ENCODE measurements at regions not wholly inside any gene's neighbourhood (a gene's known extent, or its start where the extent isn't known, plus 50 kb on each side); places are given as distances from the start of the nearest gene placed in this dataset.

DNA sequence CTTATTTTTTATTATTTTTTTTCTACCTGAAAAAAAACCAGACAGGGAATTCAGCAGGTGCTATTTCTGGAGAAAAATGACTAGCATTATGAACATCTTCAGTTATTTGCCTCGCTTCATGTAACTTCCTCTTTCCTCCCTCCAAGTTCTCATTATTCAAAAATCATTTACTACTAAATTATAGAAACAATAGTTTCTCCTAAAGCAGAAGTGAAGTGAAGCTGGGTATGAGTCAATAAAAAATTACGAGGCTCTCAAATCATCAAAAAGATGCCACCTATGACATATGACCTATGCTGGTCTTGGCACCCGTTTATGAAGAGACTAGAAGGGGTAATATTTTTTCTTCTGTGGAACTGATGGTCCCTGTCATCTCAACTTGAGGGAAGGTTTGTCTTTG is 145.0 kb upstream of the AADAT start:
- DNase-seq (ENCODE audit: low read depth in 1 of 2, low spot score in 2 of 2) (no peak), FAIRE-seq (no peak)
- Histone ChIP-seq H3K36me3 (ENCODE audit: control insufficient read depth in 2 of 4, insufficient read depth in 4 of 4, low read length in 3 of 4) (no peaks in the 10 kb centered on the region), H3K9me3 (ENCODE audit: insufficient read depth in 2 of 2, low read depth in 1 of 2, low read length in 1 of 2) (no peaks in the 10 kb centered on the region), H3K18ac (ENCODE audit: extremely low read depth, low read length) (no peak overlapping the region), H3K4me1 (replicated peaks in 1 of 4; ENCODE audit: control insufficient read depth in 3 of 4, insufficient read depth in 4 of 4, low read length in 3 of 4) (no peaks in the 10 kb centered on the region), H2BK5ac (ENCODE audit: low read depth, low read length) (no peak overlapping the region), H3K4me3 (ENCODE audit: extremely low read depth in 1 of 4, insufficient read depth in 2 of 4, low read depth in 3 of 4, low read length in 4 of 4) (no peak overlapping the region), H2AK5ac (ENCODE audit: low read depth, low read length) (no peak overlapping the region), H3K56ac (replicated peaks; ENCODE audit: insufficient read length, low read depth, low read length) (no peak overlapping the region), H3K79me1 (ENCODE audit: low read depth, low read length) (no peaks in the 10 kb centered on the region), H3K27me3 (replicated peaks in 1 of 4; ENCODE audit: control insufficient read depth in 3 of 4, extremely low read depth in 1 of 4, insufficient read depth in 3 of 4, low read length in 3 of 4) (no peaks in the 10 kb centered on the region), H3K23me2 (ENCODE audit: low read depth, low read length) (no peaks in the 10 kb centered on the region), H3K23ac (ENCODE audit: insufficient read length) (no peak overlapping the region), H3K27ac (ENCODE audit: low read depth, low read length) (no peak overlapping the region), H4K8ac (ENCODE audit: extremely low read depth, insufficient read depth, low read length) (no peak overlapping the region), H3K79me2 (ENCODE audit: control insufficient read depth in 1 of 2, insufficient read depth in 2 of 2, low read length in 2 of 2) (no peaks in the 10 kb centered on the region), H2BK20ac (ENCODE audit: low read length) (no peak overlapping the region), H3K14ac (ENCODE audit: insufficient read length) (no peak overlapping the region), H2BK15ac (ENCODE audit: low read length) (no peak overlapping the region), H3K4me2 (ENCODE audit: insufficient read depth in 1 of 2, low read depth in 2 of 2, low read length in 2 of 2) (no peak overlapping the region), H2AFZ (ENCODE audit: low read length) (no peak overlapping the region), H2BK120ac (replicated peaks; ENCODE audit: low read depth, low read length) (no peak overlapping the region), H4K91ac (replicated peaks; ENCODE audit: insufficient read length, low read length) (no peak overlapping the region), H3K4ac (replicated peaks; ENCODE audit: insufficient read length, low read depth, low read length) (no peak overlapping the region), H2BK12ac (ENCODE audit: low read depth, low read length) (no peak overlapping the region), H4K20me1 (replicated peaks in 1 of 2; ENCODE audit: control insufficient read depth in 1 of 2, insufficient read depth in 2 of 2, low read length in 2 of 2) (no peaks in the 10 kb centered on the region), H4K5ac (ENCODE audit: insufficient read length, low read depth, low read length) (no peak overlapping the region), H3K9ac (replicated peaks in 1 of 4; ENCODE audit: extremely low read depth in 1 of 4, low read depth in 3 of 4, low read length in 3 of 4) (no peak overlapping the region)
- ChIA-PET CTCF (ENCODE audit: partially characterized antibody) (interaction anchor here (1.3 kb wide), 1 partner anchor 10 kb away, joined by 3 read pairs; no protein-coding TSS in a partner anchor), POLR2A (ENCODE audit: partially characterized antibody) (no interaction called here)
- 88 to 100% methylated on average over 1 to 3 of the region's 3 CpGs for WGBS, 2 experiments (ENCODE audit: extremely low coverage in 1 of 2, insufficient coverage in 1 of 2, insufficient read length in 1 of 2, insufficient replicate concordance in 2 of 2, low coverage in 1 of 2, low lambda C conversion rate in 2 of 2, missing lambda C conversion rate in 1 of 2)
- TF ChIP-seq TEAD4 (IDR thresholded peaks at IDR 0.05; ENCODE audit: low read depth, low read length) (no peak), CHD2 (IDR thresholded peaks at IDR 0.05; ENCODE audit: low read length) (no peak), CEBPB (IDR thresholded peaks at IDR 0.05; ENCODE audit: low read depth, low read length) (no peak), NRF1 (IDR thresholded peaks at IDR 0.05; ENCODE audit: low read depth, low read length) (no peak), SAP30 (IDR thresholded peaks at IDR 0.05; ENCODE audit: insufficient read depth, insufficient replicate concordance, low read length) (no peak), TAF7 (optimal IDR thresholded peaks at IDR 0.05; ENCODE audit: borderline replicate concordance, low read depth, low read length) (no peak)
- TF ChIP-seq, protein P1, sequence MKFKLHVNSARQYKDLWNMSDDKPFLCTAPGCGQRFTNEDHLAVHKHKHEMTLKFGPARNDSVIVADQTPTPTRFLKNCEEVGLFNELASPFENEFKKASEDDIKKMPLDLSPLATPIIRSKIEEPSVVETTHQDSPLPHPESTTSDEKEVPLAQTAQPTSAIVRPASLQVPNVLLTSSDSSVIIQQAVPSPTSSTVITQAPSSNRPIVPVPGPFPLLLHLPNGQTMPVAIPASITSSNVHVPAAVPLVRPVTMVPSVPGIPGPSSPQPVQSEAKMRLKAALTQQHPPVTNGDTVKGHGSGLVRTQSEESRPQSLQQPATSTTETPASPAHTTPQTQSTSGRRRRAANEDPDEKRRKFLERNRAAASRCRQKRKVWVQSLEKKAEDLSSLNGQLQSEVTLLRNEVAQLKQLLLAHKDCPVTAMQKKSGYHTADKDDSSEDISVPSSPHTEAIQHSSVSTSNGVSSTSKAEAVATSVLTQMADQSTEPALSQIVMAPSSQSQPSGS (IDR thresholded peaks at IDR 0.05; ENCODE audit: low read length), result no peak
